LNCaP clone FGC (cell line): ENCODE measurements at regions not wholly inside any gene's neighbourhood (a gene's known extent, or its start where the extent isn't known, plus 50 kb on each side); places are given as distances from the start of the nearest gene placed in this dataset.

Experiments
- DNase-seq: peaks from one replicate; pipeline ENCODE4 v3.0.0-alpha.2; 2011; ENCODE audit warnings: low read depth
- H3K4me3 ChIP-seq: 2 replicates; pipeline ENCODE4 v1.5.1; 2011; ENCODE audit warnings: mild to moderate bottlenecking, low read depth, low read length, control low read depth
- CTCF ChIP-seq: IDR thresholded peaks from 2 replicates; pipeline ENCODE4 v1.5.1; 2012; ENCODE audit warnings: mild to moderate bottlenecking; ENCODE audit not compliant: control insufficient read depth, insufficient read depth; ENCODE audit errors: extremely low read depth

- DNase-seq = peak; percentile 27
- no peak for TF ChIP-seq CTCF
- no peak overlapping the region for H3K4me3 ChIP-seq
Measured at GRCh38 chr4:141575884-141576283, 60.5 kb upstream of the IL15 start.

GRCh38 chr4:141576585-141577110 is 59.7 kb upstream of the IL15 start:
- H3K4me3 ChIP-seq = no peak overlapping the region
- no peak for DNase-seq
- TF ChIP-seq CTCF = no peak

- H3K4me3 ChIP-seq = no peak overlapping the region
- TF ChIP-seq CTCF = no peak
- DNase-seq = no peak
Measured at GRCh38 chr4:141578451-141578850, 57.9 kb upstream of the IL15 start.

GRCh38 chr4:141580523-141580922 is 55.9 kb upstream of the IL15 start:
- no peak for DNase-seq
- H3K4me3 ChIP-seq = no peak overlapping the region
- no peak for TF ChIP-seq CTCF
